Mucosa of rectum (tissue), 2 donors: ENCODE measurements at regions not wholly inside any gene's neighbourhood (a gene's known extent, or its start where the extent isn't known, plus 50 kb on each side); places are given as distances from the start of the nearest gene placed in this dataset.
A peak's percentile ranks its signal among the peaks of the same experiment; 100 is the strongest.
"Not testable (repeated sequence)": the region's sequence is repeated elsewhere in the genome, so short reads cannot be mapped to it uniquely, and the experiment has no call there.

Source experiments
- H3K27ac ChIP-seq, 2 donors: one replicate each; pipeline ENCODE4 v1.7.0; 2013; ENCODE audit warnings: inconsistent platforms in 2 of 2, low read depth in 2 of 2, low read length in 2 of 2
- H3K27me3 ChIP-seq, 2 donors: one replicate each; pipeline ENCODE4 v1.7.0; 2013; ENCODE audit warnings: low read length in 2 of 2; ENCODE audit not compliant: control insufficient read depth in 2 of 2, insufficient read depth in 2 of 2
- H3K36me3 ChIP-seq, 2 donors: one replicate each; pipeline ENCODE4 v1.7.0; 2013; ENCODE audit warnings: low read length in 2 of 2; ENCODE audit not compliant: control insufficient read depth in 2 of 2, insufficient read depth in 2 of 2
- H3K4me1 ChIP-seq, 2 donors: one replicate each; pipeline ENCODE4 v1.7.0; 2013; ENCODE audit warnings: low read length in 2 of 2, mild to moderate bottlenecking in 1 of 2; ENCODE audit not compliant: control insufficient read depth in 2 of 2, insufficient read depth in 2 of 2
- H3K4me3 ChIP-seq, 2 donors: one replicate each; pipeline ENCODE4 v1.7.0; 2013; ENCODE audit warnings: low read length in 2 of 2
- H3K9ac ChIP-seq, 2 donors: one replicate each; pipeline ENCODE4 v1.7.0; 2013; ENCODE audit warnings: low read length in 2 of 2, low read depth in 1 of 2, mild to moderate bottlenecking in 1 of 2
- H3K9me3 ChIP-seq, 2 donors: one replicate each; pipeline ENCODE4 v1.7.0; 2013; ENCODE audit warnings: low read length in 2 of 2; ENCODE audit not compliant: control insufficient read depth in 2 of 2
- donor health status: healthy.
- donor health status: Normal muscosa, but diverticular disease.

GRCh38 chr4:15333692-15334633 lies 93.9 kb upstream of the C1QTNF7 start:
- Histone ChIP-seq H3K27ac (no peak overlapping the region), H3K4me3 (no peak overlapping the region), H3K9ac (no peak overlapping the region), H3K9me3 (no peaks in the 10 kb centered on the region), H3K36me3 (no peaks in the 10 kb centered on the region), H3K27me3 (no peaks in the 10 kb centered on the region), H3K4me1 (no peaks in the 10 kb centered on the region)

GRCh38 chr4:15336410-15337167 lies 91.2 kb upstream of the C1QTNF7 start:
- Histone ChIP-seq H3K36me3 (no peaks in the 10 kb centered on the region), H3K4me3 (no peak overlapping the region), H3K27ac (no peak overlapping the region), H3K4me1 (no peaks in the 10 kb centered on the region), H3K9me3 (no peaks in the 10 kb centered on the region), H3K9ac (no peak overlapping the region), H3K27me3 (no peaks in the 10 kb centered on the region)

GRCh38 chr4:15337168-15337657 lies 90.6 kb upstream of the C1QTNF7 start:
- not testable (repeated sequence) for H3K4me3 ChIP-seq, H3K4me1 ChIP-seq, H3K27ac ChIP-seq, H3K27me3 ChIP-seq, H3K9ac ChIP-seq, H3K36me3 ChIP-seq, H3K9me3 ChIP-seq

GRCh38 chr4:15339737-15340136 lies 88.1 kb upstream of the C1QTNF7 start:
- no peak overlapping the region for H3K27ac ChIP-seq
- no peaks in the 10 kb centered on the region for H3K36me3 ChIP-seq
- no peaks in the 10 kb centered on the region for H3K4me1 ChIP-seq
- H3K9me3 ChIP-seq: no peaks in the 10 kb centered on the region
- H3K27me3 ChIP-seq: no peaks in the 10 kb centered on the region
- no peak overlapping the region for H3K9ac ChIP-seq
- H3K4me3 ChIP-seq: peak overlapping the region in 1 of 2 donors; percentile 28

- Histone ChIP-seq H3K9ac (no peak overlapping the region), H3K36me3 (no peaks in the 10 kb centered on the region), H3K4me1 (no peaks in the 10 kb centered on the region), H3K4me3 (peak overlapping the region in 1 of 2 donors; percentile 28), H3K9me3 (no peaks in the 10 kb centered on the region), H3K27me3 (no peaks in the 10 kb centered on the region), H3K27ac (no peak overlapping the region)
Observed at GRCh38 chr4:15340332-15340731, 87.5 kb upstream of the C1QTNF7 start.

GRCh38 chr4:15340902-15341732 lies 86.7 kb upstream of the C1QTNF7 start:
- H3K9ac ChIP-seq: no peak overlapping the region
- H3K27ac ChIP-seq: no peak overlapping the region

GRCh38 chr4:15341733-15342300 lies 86.0 kb upstream of the C1QTNF7 start:
- Histone ChIP-seq H3K27me3 (no peaks in the 10 kb centered on the region), H3K9ac (no peak overlapping the region), H3K4me1 (no peaks in the 10 kb centered on the region), H3K9me3 (no peaks in the 10 kb centered on the region), H3K27ac (no peak overlapping the region), H3K4me3 (no peak overlapping the region), H3K36me3 (no peaks in the 10 kb centered on the region)

More at GRCh38 chr4:15340902-15341732, 86.7 kb upstream of the C1QTNF7 start:
- Histone ChIP-seq H3K36me3 (no peaks in the 10 kb centered on the region), H3K4me1 (no peaks in the 10 kb centered on the region), H3K9me3 (no peaks in the 10 kb centered on the region), H3K27me3 (no peaks in the 10 kb centered on the region), H3K4me3 (peak overlapping the region in 1 of 2 donors; percentile 11)

GRCh38 chr4:15343000-15343399 lies 84.8 kb upstream of the C1QTNF7 start:
- no peaks in the 10 kb centered on the region for H3K4me1 ChIP-seq
- no peaks in the 10 kb centered on the region for H3K36me3 ChIP-seq
- H3K9me3 ChIP-seq: no peaks in the 10 kb centered on the region
- H3K27ac ChIP-seq: no peak overlapping the region
- no peak overlapping the region for H3K4me3 ChIP-seq
- no peaks in the 10 kb centered on the region for H3K27me3 ChIP-seq
- no peak overlapping the region for H3K9ac ChIP-seq

- no peak overlapping the region for H3K4me3 ChIP-seq
- no peak overlapping the region for H3K9ac ChIP-seq
- no peaks in the 10 kb centered on the region for H3K36me3 ChIP-seq
- no peaks in the 10 kb centered on the region for H3K9me3 ChIP-seq
- H3K27ac ChIP-seq: no peak overlapping the region
- H3K27me3 ChIP-seq: no peaks in the 10 kb centered on the region
- no peaks in the 10 kb centered on the region for H3K4me1 ChIP-seq
Observed at GRCh38 chr4:15343581-15343980, 84.3 kb upstream of the C1QTNF7 start.
